ENCODE measurements at regions not wholly inside any gene's neighbourhood (a gene's known extent, or its start where the extent isn't known, plus 50 kb on each side); places are given as distances from the start of the nearest gene placed in this dataset.

- in situ Hi-C loops (cut with MboI; ENCODE audit: low pct_unique_long_range_greater_than_20kb in 2 of 9, low sequenced_read_pairs in 9 of 9, unreplicated experiment in 9 of 9): no loop called here
- H3K4me3 ChIP-seq: no peak overlapping the region
- no peak overlapping the region for H3K27ac ChIP-seq
- no peak for ATAC-seq (replicated peaks in 6 of 8)
- 0 to 100% (median 71%) methylated on average over 1 to 4 of the region's 4 CpGs for WGBS, 10 experiments
- no peaks in the 10 kb centered on the region for H3K4me1 ChIP-seq (replicated peaks in 1 of 2)
Measured at GRCh38 chr7:35747611-35748010, 52.7 kb upstream of the HERPUD2 start.

DNA sequence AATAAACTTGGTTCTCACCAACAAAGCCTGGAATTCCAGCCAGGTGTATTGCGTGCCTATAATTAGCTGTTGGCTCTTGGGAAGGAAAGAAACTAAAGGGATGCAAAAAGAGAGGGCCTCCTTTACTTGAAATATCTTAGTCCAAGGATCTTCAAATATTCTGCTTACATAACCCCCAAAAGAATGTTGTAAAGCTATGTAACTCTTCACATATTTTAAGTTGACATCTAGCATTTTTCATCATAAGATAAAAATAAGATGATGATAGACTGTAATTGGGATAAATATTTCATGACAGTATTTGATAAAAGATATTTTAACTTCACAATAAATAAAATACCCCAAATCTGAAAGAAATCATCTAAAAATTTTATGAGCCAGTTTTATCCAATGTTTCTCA, 52.5 kb upstream of the SEPTIN7 start:
- H3K27ac ChIP-seq: no peak overlapping the region
- ATAC-seq (replicated peaks in 6 of 8): no peak
- in situ Hi-C loops (cut with MboI; ENCODE audit: low pct_unique_long_range_greater_than_20kb in 2 of 9, low sequenced_read_pairs in 9 of 9, unreplicated experiment in 9 of 9): no loop called here
- no peak overlapping the region for H3K4me3 ChIP-seq
- H3K4me1 ChIP-seq (replicated peaks in 1 of 2): no peaks in the 10 kb centered on the region
- WGBS, 10 experiments: 0 to 100% (median 86%) methylated on average over 1 of the region's 1 CpG; no CpG with 5 or more reads in 3 of the 10 experiments

GRCh38 chr7:35749556-35749955, 51.3 kb upstream of the SEPTIN7 start:
- peak in 3 of 8 experiments; percentile 66 to 97 (median 97) for ATAC-seq (replicated peaks in 6 of 8)

More at GRCh38 chr7:35749556-35749955, 51.3 kb upstream of the SEPTIN7 start:
- in situ Hi-C loops (cut with MboI; ENCODE audit: low pct_unique_long_range_greater_than_20kb in 2 of 9, low sequenced_read_pairs in 9 of 9, unreplicated experiment in 9 of 9): no loop called here
- WGBS, 10 experiments: 14 to 100% (median 67%) methylated on average over 1 to 2 of the region's 2 CpGs; no CpG with 5 or more reads in 6 of the 10 experiments
- H3K27ac ChIP-seq: no peak overlapping the region
- H3K4me3 ChIP-seq: no peak overlapping the region
- peaks cover 7 to 9% of the 10 kb centered on the region in 2 donors for H3K4me1 ChIP-seq (replicated peaks in 1 of 2)
